ENCODE measurements at regions not wholly inside any gene's neighbourhood (a gene's known extent, or its start where the extent isn't known, plus 50 kb on each side); places are given as distances from the start of the nearest gene placed in this dataset.
"Not testable (repeated sequence)": the region's sequence is repeated elsewhere in the genome, so short reads cannot be mapped to it uniquely, and the experiment has no call there.

DNA sequence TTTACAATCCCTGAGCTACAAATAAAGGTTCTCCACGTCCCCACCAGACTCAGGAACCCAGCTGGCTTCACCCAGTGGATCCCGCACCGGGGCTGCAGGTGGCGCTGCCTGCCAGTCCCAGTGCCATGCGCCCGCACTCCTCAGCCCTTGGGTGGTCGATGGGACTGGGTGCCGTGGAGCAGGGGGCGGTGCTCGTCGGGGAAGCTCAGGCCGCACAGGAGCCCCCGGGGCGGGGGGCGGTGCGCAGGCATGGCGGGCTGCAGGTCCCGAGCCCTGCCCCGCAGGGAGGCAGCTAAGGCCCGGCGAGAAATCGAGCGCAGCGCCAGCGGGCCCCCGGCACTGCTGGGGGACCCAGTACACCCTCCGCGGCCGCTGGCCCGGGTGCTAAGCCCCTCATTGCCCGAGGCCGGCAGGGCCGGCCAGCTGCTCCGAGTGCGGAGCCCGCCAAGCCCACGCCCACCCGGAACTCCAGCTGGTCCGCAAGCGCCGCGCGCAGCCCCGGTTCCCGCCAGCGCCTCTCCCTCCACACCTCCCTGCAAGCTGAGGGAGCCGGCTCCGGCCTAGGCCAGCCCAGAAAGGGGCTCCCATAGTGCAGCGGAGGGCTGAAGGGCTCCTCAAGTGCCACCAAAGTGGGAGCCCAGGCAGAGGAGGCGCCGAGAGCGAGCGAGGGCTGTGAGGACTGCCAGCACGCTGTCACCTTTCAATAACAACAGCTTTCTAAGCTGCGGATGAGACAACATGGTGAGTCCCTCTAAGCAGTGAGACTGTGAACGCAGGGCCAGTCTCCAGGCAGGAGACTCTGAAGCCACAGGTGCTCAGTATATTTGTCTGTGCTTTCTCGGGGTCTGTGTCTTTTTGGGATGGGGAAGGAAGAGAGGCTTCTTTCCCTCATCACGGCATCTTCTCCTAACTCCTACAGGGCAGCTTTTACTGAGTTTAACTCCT lies 161.5 kb downstream of the NR2F2 start:
- not testable (repeated sequence) for TF ChIP-seq NFATC3 (IDR thresholded peaks at IDR 0.05); ILK (tag; IDR thresholded peaks at IDR 0.05; ENCODE audit: borderline replicate concordance, low read depth); GABPA (tag; conservative IDR thresholded peaks at IDR 0.05; ENCODE audit: low read depth); ZNF408 (CRISPR knock-in tag; IDR thresholded peaks at IDR 0.05; ENCODE audit: low read depth); FOXK1 (CRISPR knock-in tag; IDR thresholded peaks at IDR 0.05; ENCODE audit: borderline replicate concordance); CHD4 (IDR thresholded peaks at IDR 0.05; ENCODE audit: insufficient read depth, insufficient replicate concordance, low read depth, low read length, poor library complexity, severe bottlenecking); POLR2AphosphoS5 (IDR thresholded peaks at IDR 0.05; ENCODE audit: control insufficient read depth, insufficient read depth, low read depth, low read length)
- TF ChIP-seq, protein P1, sequence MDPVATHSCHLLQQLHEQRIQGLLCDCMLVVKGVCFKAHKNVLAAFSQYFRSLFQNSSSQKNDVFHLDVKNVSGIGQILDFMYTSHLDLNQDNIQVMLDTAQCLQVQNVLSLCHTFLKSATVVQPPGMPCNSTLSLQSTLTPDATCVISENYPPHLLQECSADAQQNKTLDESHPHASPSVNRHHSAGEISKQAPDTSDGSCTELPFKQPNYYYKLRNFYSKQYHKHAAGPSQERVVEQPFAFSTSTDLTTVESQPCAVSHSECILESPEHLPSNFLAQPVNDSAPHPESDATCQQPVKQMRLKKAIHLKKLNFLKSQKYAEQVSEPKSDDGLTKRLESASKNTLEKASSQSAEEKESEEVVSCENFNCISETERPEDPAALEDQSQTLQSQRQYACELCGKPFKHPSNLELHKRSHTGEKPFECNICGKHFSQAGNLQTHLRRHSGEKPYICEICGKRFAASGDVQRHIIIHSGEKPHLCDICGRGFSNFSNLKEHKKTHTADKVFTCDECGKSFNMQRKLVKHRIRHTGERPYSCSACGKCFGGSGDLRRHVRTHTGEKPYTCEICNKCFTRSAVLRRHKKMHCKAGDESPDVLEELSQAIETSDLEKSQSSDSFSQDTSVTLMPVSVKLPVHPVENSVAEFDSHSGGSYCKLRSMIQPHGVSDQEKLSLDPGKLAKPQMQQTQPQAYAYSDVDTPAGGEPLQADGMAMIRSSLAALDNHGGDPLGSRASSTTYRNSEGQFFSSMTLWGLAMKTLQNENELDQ (CRISPR knock-in tag; IDR thresholded peaks at IDR 0.05; ENCODE audit: borderline replicate concordance), result not testable (repeated sequence)
- TF ChIP-seq, protein P2, sequence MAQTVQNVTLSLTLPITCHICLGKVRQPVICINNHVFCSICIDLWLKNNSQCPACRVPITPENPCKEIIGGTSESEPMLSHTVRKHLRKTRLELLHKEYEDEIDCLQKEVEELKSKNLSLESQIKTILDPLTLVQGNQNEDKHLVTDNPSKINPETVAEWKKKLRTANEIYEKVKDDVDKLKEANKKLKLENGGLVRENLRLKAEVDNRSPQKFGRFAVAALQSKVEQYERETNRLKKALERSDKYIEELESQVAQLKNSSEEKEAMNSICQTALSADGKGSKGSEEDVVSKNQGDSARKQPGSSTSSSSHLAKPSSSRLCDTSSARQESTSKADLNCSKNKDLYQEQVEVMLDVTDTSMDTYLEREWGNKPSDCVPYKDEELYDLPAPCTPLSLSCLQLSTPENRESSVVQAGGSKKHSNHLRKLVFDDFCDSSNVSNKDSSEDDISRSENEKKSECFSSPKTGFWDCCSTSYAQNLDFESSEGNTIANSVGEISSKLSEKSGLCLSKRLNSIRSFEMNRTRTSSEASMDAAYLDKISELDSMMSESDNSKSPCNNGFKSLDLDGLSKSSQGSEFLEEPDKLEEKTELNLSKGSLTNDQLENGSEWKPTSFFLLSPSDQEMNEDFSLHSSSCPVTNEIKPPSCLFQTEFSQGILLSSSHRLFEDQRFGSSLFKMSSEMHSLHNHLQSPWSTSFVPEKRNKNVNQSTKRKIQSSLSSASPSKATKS (CRISPR knock-in tag; IDR thresholded peaks at IDR 0.05), result not testable (repeated sequence)
- TF ChIP-seq, protein P3, sequence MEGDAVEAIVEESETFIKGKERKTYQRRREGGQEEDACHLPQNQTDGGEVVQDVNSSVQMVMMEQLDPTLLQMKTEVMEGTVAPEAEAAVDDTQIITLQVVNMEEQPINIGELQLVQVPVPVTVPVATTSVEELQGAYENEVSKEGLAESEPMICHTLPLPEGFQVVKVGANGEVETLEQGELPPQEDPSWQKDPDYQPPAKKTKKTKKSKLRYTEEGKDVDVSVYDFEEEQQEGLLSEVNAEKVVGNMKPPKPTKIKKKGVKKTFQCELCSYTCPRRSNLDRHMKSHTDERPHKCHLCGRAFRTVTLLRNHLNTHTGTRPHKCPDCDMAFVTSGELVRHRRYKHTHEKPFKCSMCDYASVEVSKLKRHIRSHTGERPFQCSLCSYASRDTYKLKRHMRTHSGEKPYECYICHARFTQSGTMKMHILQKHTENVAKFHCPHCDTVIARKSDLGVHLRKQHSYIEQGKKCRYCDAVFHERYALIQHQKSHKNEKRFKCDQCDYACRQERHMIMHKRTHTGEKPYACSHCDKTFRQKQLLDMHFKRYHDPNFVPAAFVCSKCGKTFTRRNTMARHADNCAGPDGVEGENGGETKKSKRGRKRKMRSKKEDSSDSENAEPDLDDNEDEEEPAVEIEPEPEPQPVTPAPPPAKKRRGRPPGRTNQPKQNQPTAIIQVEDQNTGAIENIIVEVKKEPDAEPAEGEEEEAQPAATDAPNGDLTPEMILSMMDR (IDR thresholded peaks at IDR 0.05 in 2 of 3, conservative IDR thresholded peaks at IDR 0.05 in 1 of 3; ENCODE audit: insufficient read depth in 2 of 3, low read depth in 1 of 3, low read length in 3 of 3), result peak; percentile 26 to 34 (median 27); a peak in 4 of 6 replicates
- TF ChIP-seq, protein P4, sequence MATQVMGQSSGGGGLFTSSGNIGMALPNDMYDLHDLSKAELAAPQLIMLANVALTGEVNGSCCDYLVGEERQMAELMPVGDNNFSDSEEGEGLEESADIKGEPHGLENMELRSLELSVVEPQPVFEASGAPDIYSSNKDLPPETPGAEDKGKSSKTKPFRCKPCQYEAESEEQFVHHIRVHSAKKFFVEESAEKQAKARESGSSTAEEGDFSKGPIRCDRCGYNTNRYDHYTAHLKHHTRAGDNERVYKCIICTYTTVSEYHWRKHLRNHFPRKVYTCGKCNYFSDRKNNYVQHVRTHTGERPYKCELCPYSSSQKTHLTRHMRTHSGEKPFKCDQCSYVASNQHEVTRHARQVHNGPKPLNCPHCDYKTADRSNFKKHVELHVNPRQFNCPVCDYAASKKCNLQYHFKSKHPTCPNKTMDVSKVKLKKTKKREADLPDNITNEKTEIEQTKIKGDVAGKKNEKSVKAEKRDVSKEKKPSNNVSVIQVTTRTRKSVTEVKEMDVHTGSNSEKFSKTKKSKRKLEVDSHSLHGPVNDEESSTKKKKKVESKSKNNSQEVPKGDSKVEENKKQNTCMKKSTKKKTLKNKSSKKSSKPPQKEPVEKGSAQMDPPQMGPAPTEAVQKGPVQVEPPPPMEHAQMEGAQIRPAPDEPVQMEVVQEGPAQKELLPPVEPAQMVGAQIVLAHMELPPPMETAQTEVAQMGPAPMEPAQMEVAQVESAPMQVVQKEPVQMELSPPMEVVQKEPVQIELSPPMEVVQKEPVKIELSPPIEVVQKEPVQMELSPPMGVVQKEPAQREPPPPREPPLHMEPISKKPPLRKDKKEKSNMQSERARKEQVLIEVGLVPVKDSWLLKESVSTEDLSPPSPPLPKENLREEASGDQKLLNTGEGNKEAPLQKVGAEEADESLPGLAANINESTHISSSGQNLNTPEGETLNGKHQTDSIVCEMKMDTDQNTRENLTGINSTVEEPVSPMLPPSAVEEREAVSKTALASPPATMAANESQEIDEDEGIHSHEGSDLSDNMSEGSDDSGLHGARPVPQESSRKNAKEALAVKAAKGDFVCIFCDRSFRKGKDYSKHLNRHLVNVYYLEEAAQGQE (IDR thresholded peaks at IDR 0.05; ENCODE audit: borderline replicate concordance), result not testable (repeated sequence)
- TF ChIP-seq, protein P4 (CRISPR knock-in tag; IDR thresholded peaks at IDR 0.05; ENCODE audit: low read depth), result not testable (repeated sequence)

Data from K562 (cell line).